Activated CD8-positive, alpha-beta memory T cell treated with anti-CD3 and anti-CD28 coated beads, Interleukin-2, amount 50 U/mL, for 24 hours (primary cell): ENCODE measurements at regions not wholly inside any gene's neighbourhood (a gene's known extent, or its start where the extent isn't known, plus 50 kb on each side); places are given as distances from the start of the nearest gene placed in this dataset.
"Not testable (repeated sequence)": the region's sequence is repeated elsewhere in the genome, so short reads cannot be mapped to it uniquely, and the experiment has no call there.

ENCODE experiments used
- DNase-seq: peaks from one replicate; pipeline ENCODE4 v3.0.0-alpha.2; 2020; ENCODE audit errors: extremely low read depth

GRCh38 chr9:31554941-31555340 lies 829.5 kb upstream of the ACO1 start:
- DNase-seq: no peak

- DNase-seq: no peak
Measured at GRCh38 chr9:31556667-31557463, 827.6 kb upstream of the ACO1 start.

- not testable (repeated sequence) for DNase-seq
Measured at GRCh38 chr9:31572190-31572589, 812.3 kb upstream of the ACO1 start.

GRCh38 chr9:31573561-31573960 lies 810.9 kb upstream of the ACO1 start:
- no peak for DNase-seq

- DNase-seq: no peak
Measured at GRCh38 chr9:31574006-31574765, 810.3 kb upstream of the ACO1 start.

GRCh38 chr9:31582071-31582470 lies 802.4 kb upstream of the ACO1 start:
- no peak for DNase-seq

- DNase-seq: no peak
Measured at GRCh38 chr9:31582561-31582960, 801.9 kb upstream of the ACO1 start.

GRCh38 chr9:31585158-31585557 lies 799.3 kb upstream of the ACO1 start:
- no peak for DNase-seq

GRCh38 chr9:31587146-31587545 lies 797.3 kb upstream of the ACO1 start:
- no peak for DNase-seq

- no peak for DNase-seq
Measured at GRCh38 chr9:31588006-31588405, 796.4 kb upstream of the ACO1 start.

- DNase-seq: no peak
Measured at GRCh38 chr9:31588756-31589155, 795.7 kb upstream of the ACO1 start.

- no peak for DNase-seq
Measured at GRCh38 chr9:31590091-31590490, 794.4 kb upstream of the ACO1 start.

- not testable (repeated sequence) for DNase-seq
Measured at GRCh38 chr9:31597086-31597485, 787.4 kb upstream of the ACO1 start.

- DNase-seq: no peak
Measured at GRCh38 chr9:31597977-31598376, 786.5 kb upstream of the ACO1 start.

GRCh38 chr9:31601666-31602065 lies 782.8 kb upstream of the ACO1 start:
- no peak for DNase-seq

- no peak for DNase-seq
Measured at GRCh38 chr9:31604531-31604930, 779.9 kb upstream of the ACO1 start.

GRCh38 chr9:31605164-31605563 lies 779.3 kb upstream of the ACO1 start:
- DNase-seq: no peak

- no peak for DNase-seq
Measured at GRCh38 chr9:31606678-31607077, 777.8 kb upstream of the ACO1 start.

- no peak for DNase-seq
Measured at GRCh38 chr9:31608416-31608815, 776.0 kb upstream of the ACO1 start.

GRCh38 chr9:31608881-31609280 lies 775.6 kb upstream of the ACO1 start:
- DNase-seq: no peak

- no peak for DNase-seq
Measured at GRCh38 chr9:31612336-31613030, 772.0 kb upstream of the ACO1 start.

- no peak for DNase-seq
Measured at GRCh38 chr9:31615966-31616365, 768.5 kb upstream of the ACO1 start.

GRCh38 chr9:31623511-31623910 lies 760.9 kb upstream of the ACO1 start:
- DNase-seq: no peak
